ENCODE measurements at regions not wholly inside any gene's neighbourhood (a gene's known extent, or its start where the extent isn't known, plus 50 kb on each side); places are given as distances from the start of the nearest gene placed in this dataset.

GRCh38 chr3:117756563-117756962, 1047.0 kb downstream of the TUSC7 start:
- no peak overlapping the region for H3K27ac ChIP-seq
- H3K9me2 ChIP-seq (ENCODE audit: insufficient read depth) = no peaks in the 10 kb centered on the region
- H3F3A ChIP-seq (ENCODE audit: insufficient read depth) = no peaks in the 10 kb centered on the region
- in situ Hi-C loops (cut with MboI) = no loop called here
- H3K36me3 ChIP-seq (ENCODE audit: low read depth) = no peaks in the 10 kb centered on the region
- no peaks in the 10 kb centered on the region for H3K27me3 ChIP-seq (replicated peaks; ENCODE audit: insufficient read depth)
- no peaks in the 10 kb centered on the region for H3K79me2 ChIP-seq (ENCODE audit: insufficient read depth)
- DNase-seq = no peak
- H3K9ac ChIP-seq = no peak overlapping the region
- TF ChIP-seq EZH2 (IDR thresholded peaks at IDR 0.05; ENCODE audit: insufficient read depth, poor library complexity, severe bottlenecking) (no peak), EZH2phosphoT487 (IDR thresholded peaks at IDR 0.05; ENCODE audit: insufficient read depth, low read depth) (no peak)
- H3K4me1 ChIP-seq (ENCODE audit: insufficient read depth) = peaks cover 11% of the 10 kb centered on the region
- H2AFZ ChIP-seq = no peak overlapping the region
- 37 to 44% methylated on average over 3 of the region's 3 CpGs for WGBS, 2 experiments (ENCODE audit: low coverage in 1 of 2, low lambda C conversion rate in 2 of 2, missing lambda C conversion rate in 2 of 2)
- H3K4me2 ChIP-seq (ENCODE audit: unreplicated experiment) = no peak overlapping the region
- no peaks in the 10 kb centered on the region for H4K20me1 ChIP-seq (ENCODE audit: insufficient read depth)
- no peak overlapping the region for H3K4me3 ChIP-seq
- H3K9me3 ChIP-seq (ENCODE audit: low read depth) = no peaks in the 10 kb centered on the region

DNA sequence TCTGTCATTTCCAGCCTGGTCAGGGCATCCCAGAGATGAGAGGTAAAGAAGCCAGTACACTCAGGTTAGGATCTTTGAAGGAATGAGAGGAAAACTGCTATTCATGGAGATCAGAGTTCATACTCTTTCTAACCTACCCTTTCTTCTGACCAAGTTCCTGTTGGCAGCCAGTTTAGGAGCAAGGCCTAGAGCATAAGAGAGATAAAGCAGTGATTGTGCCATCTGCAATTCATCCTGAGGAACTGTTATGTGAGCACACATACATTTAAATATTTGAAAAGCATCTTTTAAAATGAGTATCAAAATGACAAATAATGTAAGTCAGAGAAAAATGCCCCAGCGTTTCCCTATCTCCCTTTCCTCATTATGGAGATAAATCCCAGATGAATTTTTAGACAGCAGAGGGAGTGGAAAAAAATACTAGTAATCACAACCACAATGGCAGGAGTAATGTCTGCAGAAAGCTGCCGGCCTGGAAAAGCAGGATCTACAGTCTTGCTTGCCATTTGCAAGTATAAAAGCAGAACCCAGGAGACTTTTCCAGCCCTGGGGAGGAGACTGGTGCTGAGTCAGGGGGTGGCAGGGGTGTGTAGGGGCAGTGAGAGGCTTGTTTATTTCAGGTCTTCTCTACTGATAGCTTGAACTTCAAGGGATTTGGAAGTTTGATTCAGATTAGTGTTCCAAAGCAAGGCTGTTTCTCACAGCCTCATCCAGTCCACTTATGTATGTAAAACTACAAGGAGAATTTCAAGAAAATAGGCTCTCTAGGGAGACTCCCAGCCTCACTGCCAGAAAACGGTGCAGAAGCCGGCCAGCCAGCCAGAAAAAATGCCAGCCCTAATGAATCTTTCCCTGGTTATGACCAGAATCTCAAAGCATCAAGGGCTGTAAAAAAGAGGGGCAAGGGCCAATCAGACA, 1052.4 kb downstream of the TUSC7 start:
- H3K9me2 ChIP-seq (ENCODE audit: insufficient read depth) = no peaks in the 10 kb centered on the region; the same call in 1 of the 2 replicates
- H2AFZ ChIP-seq = no peak overlapping the region
- no peaks in the 10 kb centered on the region for H3K79me2 ChIP-seq (ENCODE audit: insufficient read depth)
- no peaks in the 10 kb centered on the region for H3F3A ChIP-seq (ENCODE audit: insufficient read depth)
- no peak overlapping the region for H3K9ac ChIP-seq
- in situ Hi-C loops (cut with MboI) = no loop called here
- H3K4me3 ChIP-seq = no peak overlapping the region
- TF ChIP-seq EZH2 (IDR thresholded peaks at IDR 0.05; ENCODE audit: insufficient read depth, poor library complexity, severe bottlenecking) (no peak), EZH2phosphoT487 (IDR thresholded peaks at IDR 0.05; ENCODE audit: insufficient read depth, low read depth) (no peak)
- H3K9me3 ChIP-seq (ENCODE audit: low read depth) = no peaks in the 10 kb centered on the region
- H3K36me3 ChIP-seq (ENCODE audit: low read depth) = no peaks in the 10 kb centered on the region
- peak; percentile 14 for DNase-seq
- no peak overlapping the region for H3K27ac ChIP-seq
- H4K20me1 ChIP-seq (ENCODE audit: insufficient read depth) = no peaks in the 10 kb centered on the region
- H3K4me2 ChIP-seq (ENCODE audit: unreplicated experiment) = no peak overlapping the region
- no peaks in the 10 kb centered on the region for H3K27me3 ChIP-seq (replicated peaks; ENCODE audit: insufficient read depth)
- WGBS, 2 experiments (ENCODE audit: low coverage in 1 of 2, low lambda C conversion rate in 2 of 2, missing lambda C conversion rate in 2 of 2) = 17 to 23% methylated on average over 4 of the region's 4 CpGs
- peaks cover 5% of the 10 kb centered on the region; the same call in 1 of the 2 replicates for H3K4me1 ChIP-seq (ENCODE audit: insufficient read depth)

- no peak overlapping the region for H2AFZ ChIP-seq
- H3F3A ChIP-seq (ENCODE audit: insufficient read depth) = no peaks in the 10 kb centered on the region
- H3K4me3 ChIP-seq = no peak overlapping the region
- no peak for TF ChIP-seq EZH2phosphoT487 (IDR thresholded peaks at IDR 0.05; ENCODE audit: insufficient read depth, low read depth)
- TF ChIP-seq EZH2 (IDR thresholded peaks at IDR 0.05; ENCODE audit: insufficient read depth, poor library complexity, severe bottlenecking) = no peak
- in situ Hi-C loops (cut with MboI) = no loop called here
- no peaks in the 10 kb centered on the region for H3K36me3 ChIP-seq (ENCODE audit: low read depth)
- WGBS, 2 experiments (ENCODE audit: low coverage in 1 of 2, low lambda C conversion rate in 2 of 2, missing lambda C conversion rate in 2 of 2) = 2 to 3% methylated on average over 3 of the region's 3 CpGs
- H3K9ac ChIP-seq = no peak overlapping the region
- no peak overlapping the region for H3K27ac ChIP-seq
- no peaks in the 10 kb centered on the region; the same call in 1 of the 2 replicates for H3K9me2 ChIP-seq (ENCODE audit: insufficient read depth)
- H3K79me2 ChIP-seq (ENCODE audit: insufficient read depth) = no peaks in the 10 kb centered on the region
- no peaks in the 10 kb centered on the region for H3K27me3 ChIP-seq (replicated peaks; ENCODE audit: insufficient read depth)
- H3K4me1 ChIP-seq (ENCODE audit: insufficient read depth) = peaks cover 5% of the 10 kb centered on the region; the same call in 1 of the 2 replicates
- H3K9me3 ChIP-seq (ENCODE audit: low read depth) = no peaks in the 10 kb centered on the region
- peak; percentile 28 for DNase-seq
- H4K20me1 ChIP-seq (ENCODE audit: insufficient read depth) = no peaks in the 10 kb centered on the region
- no peak overlapping the region for H3K4me2 ChIP-seq (ENCODE audit: unreplicated experiment)
Observed at GRCh38 chr3:117762621-117763037, 1053.0 kb downstream of the TUSC7 start.

DNA sequence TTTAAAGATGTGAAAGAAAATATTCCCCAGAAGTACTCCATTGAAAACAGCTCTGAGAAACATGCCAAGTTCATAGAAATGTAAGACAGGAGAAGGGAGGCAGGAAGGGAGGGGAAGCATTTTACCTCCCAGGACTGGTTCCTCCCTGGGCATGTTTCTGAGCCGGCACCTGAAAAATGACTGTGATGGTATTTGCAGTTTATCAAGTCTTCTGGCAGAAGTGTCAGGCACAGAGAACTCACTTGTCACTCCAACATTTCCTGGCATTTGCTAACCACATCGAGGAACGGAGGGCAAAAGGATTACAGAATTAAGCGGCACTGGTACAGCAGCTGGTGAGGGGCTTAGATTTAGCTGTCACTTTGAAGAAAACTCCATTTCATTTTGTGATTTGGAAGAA, 1054.0 kb downstream of the TUSC7 start:
- Histone ChIP-seq H3K4me1 (ENCODE audit: insufficient read depth) (peaks cover 5% of the 10 kb centered on the region; the same call in 1 of the 2 replicates), H3K4me2 (ENCODE audit: unreplicated experiment) (no peak overlapping the region), H3K9me3 (ENCODE audit: low read depth) (no peaks in the 10 kb centered on the region), H3K9me2 (ENCODE audit: insufficient read depth) (no peaks in the 10 kb centered on the region; the same call in 1 of the 2 replicates), H3K27ac (no peak overlapping the region), H3K4me3 (no peak overlapping the region), H3K9ac (no peak overlapping the region), H3K27me3 (replicated peaks; ENCODE audit: insufficient read depth) (no peaks in the 10 kb centered on the region), H4K20me1 (ENCODE audit: insufficient read depth) (no peaks in the 10 kb centered on the region), H3K79me2 (ENCODE audit: insufficient read depth) (no peaks in the 10 kb centered on the region), H2AFZ (no peak overlapping the region), H3F3A (ENCODE audit: insufficient read depth) (no peaks in the 10 kb centered on the region), H3K36me3 (ENCODE audit: low read depth) (no peaks in the 10 kb centered on the region)
- TF ChIP-seq EZH2phosphoT487 (IDR thresholded peaks at IDR 0.05; ENCODE audit: insufficient read depth, low read depth) = no peak
- TF ChIP-seq EZH2 (IDR thresholded peaks at IDR 0.05; ENCODE audit: insufficient read depth, poor library complexity, severe bottlenecking) = no peak
- no peak for DNase-seq
- WGBS, 2 experiments (ENCODE audit: low coverage in 1 of 2, low lambda C conversion rate in 2 of 2, missing lambda C conversion rate in 2 of 2) = 92 to 96% methylated on average over 4 of the region's 4 CpGs
- in situ Hi-C loops (cut with MboI) = no loop called here

All from GM23248 (cell line).